Keratinocyte (primary cell): ENCODE measurements at regions not wholly inside any gene's neighbourhood (a gene's known extent, or its start where the extent isn't known, plus 50 kb on each side); places are given as distances from the start of the nearest gene placed in this dataset.

ENCODE experiments used
- EZH2 ChIP-seq: IDR thresholded peaks from one replicate; pipeline ENCODE4 v1.6.1; 2012; ENCODE audit warnings: inconsistent platforms, mild to moderate bottlenecking, low read length, moderate library complexity
- TF ChIP-seq, protein P1 (sequence below), 3 experiments: IDR thresholded peaks in 1 of 3; conservative IDR thresholded peaks in 1 of 3; optimal IDR thresholded peaks in 1 of 3; 2 replicates in 2 of 3; 3 replicates in 1 of 3; pipeline versions ENCODE3 to v1.5.1; 2011; ENCODE audit warnings: low read length in 3 of 3, mild to moderate bottlenecking in 3 of 3, moderate library complexity in 2 of 3, control low read depth in 1 of 3, inconsistent platforms in 1 of 3; ENCODE audit not compliant: insufficient read depth in 2 of 3; ENCODE audit errors: extremely low read depth in 1 of 3

DNA sequence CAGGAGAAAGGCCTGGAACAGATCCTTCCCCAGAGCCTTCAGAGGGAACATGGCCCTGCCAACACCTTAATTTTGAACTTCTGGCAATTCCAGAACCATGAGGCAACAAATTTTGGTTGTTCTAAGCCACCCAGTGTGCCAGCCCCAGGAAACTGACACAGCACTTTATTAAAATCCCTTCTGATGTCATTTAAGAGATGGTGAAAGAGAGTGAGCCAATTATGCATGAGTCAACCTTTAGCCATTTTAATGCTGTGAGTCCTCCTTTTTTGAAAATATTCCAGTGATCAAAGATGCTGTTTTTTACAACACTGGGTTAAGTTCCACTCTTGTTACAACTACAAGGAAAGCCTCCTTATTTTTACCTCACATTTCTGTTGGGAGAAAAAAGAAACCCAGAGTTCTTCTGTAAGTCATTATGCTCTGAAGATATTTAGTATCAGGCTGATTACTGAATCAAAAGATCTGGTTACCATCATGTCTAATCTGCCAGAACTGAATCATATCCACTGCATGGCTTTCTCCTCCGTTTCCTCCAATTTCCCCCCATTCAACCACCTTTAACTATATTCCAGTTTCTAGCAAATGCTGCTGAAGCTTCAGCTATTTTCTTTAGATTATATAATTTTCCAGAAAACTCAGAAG, 235.4 kb downstream of the TXNL1 start:
- no peak for TF ChIP-seq EZH2
- TF ChIP-seq, protein P1, sequence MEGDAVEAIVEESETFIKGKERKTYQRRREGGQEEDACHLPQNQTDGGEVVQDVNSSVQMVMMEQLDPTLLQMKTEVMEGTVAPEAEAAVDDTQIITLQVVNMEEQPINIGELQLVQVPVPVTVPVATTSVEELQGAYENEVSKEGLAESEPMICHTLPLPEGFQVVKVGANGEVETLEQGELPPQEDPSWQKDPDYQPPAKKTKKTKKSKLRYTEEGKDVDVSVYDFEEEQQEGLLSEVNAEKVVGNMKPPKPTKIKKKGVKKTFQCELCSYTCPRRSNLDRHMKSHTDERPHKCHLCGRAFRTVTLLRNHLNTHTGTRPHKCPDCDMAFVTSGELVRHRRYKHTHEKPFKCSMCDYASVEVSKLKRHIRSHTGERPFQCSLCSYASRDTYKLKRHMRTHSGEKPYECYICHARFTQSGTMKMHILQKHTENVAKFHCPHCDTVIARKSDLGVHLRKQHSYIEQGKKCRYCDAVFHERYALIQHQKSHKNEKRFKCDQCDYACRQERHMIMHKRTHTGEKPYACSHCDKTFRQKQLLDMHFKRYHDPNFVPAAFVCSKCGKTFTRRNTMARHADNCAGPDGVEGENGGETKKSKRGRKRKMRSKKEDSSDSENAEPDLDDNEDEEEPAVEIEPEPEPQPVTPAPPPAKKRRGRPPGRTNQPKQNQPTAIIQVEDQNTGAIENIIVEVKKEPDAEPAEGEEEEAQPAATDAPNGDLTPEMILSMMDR (optimal IDR thresholded peaks at IDR 0.05 in 1 of 3, IDR thresholded peaks at IDR 0.05 in 1 of 3, conservative IDR thresholded peaks at IDR 0.05 in 1 of 3; ENCODE audit: extremely low read depth in 1 of 3, insufficient read depth in 2 of 3, low read length in 3 of 3) = no peak
